ENCODE measurements at regions not wholly inside any gene's neighbourhood (a gene's known extent, or its start where the extent isn't known, plus 50 kb on each side); places are given as distances from the start of the nearest gene placed in this dataset.

DNA sequence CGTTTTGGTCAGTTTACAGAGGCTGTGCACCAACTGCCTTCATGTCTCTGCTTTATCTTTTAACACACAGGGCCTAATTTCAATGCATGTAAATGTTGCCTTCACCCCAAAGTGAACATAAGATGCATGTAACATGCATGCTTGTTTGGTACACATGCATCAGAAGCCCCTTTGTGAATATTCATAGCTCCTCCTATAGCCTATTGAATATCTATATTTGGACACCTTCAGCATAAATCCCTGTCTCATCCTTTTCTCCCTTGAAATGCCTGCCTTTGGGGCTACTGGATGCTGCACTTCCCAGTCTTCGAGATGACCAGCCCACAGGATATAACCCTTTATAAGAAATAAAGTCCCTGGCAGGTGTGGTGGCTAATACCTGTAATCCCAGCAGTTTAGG, 57.7 kb upstream of the FAM181A start:
- TF ChIP-seq, protein P1, sequence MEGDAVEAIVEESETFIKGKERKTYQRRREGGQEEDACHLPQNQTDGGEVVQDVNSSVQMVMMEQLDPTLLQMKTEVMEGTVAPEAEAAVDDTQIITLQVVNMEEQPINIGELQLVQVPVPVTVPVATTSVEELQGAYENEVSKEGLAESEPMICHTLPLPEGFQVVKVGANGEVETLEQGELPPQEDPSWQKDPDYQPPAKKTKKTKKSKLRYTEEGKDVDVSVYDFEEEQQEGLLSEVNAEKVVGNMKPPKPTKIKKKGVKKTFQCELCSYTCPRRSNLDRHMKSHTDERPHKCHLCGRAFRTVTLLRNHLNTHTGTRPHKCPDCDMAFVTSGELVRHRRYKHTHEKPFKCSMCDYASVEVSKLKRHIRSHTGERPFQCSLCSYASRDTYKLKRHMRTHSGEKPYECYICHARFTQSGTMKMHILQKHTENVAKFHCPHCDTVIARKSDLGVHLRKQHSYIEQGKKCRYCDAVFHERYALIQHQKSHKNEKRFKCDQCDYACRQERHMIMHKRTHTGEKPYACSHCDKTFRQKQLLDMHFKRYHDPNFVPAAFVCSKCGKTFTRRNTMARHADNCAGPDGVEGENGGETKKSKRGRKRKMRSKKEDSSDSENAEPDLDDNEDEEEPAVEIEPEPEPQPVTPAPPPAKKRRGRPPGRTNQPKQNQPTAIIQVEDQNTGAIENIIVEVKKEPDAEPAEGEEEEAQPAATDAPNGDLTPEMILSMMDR (IDR thresholded peaks at IDR 0.05) = no peak
- TF ChIP-seq POLR2A (IDR thresholded peaks at IDR 0.05) = no peak

Measured in thyroid gland (tissue), 4 donors.